NB4 (cell line): ENCODE measurements at regions not wholly inside any gene's neighbourhood (a gene's known extent, or its start where the extent isn't known, plus 50 kb on each side); places are given as distances from the start of the nearest gene placed in this dataset.

Source experiments
- DNase-seq: peaks from one replicate; pipeline ENCODE4 v3.0.0; 2010; ENCODE audit warnings: low read depth
- H3K4me3 ChIP-seq: one replicate; pipeline ENCODE4 v1.5.1; 2011; ENCODE audit warnings: mild to moderate bottlenecking, low read depth, low read length, moderate library complexity
- CTCF ChIP-seq: IDR thresholded peaks from one replicate; pipeline ENCODE4 v1.5.1; 2012; ENCODE audit warnings: low read depth, low read length
- MAX ChIP-seq: IDR thresholded peaks from 2 replicates; pipeline ENCODE4 v1.6.1; 2011; ENCODE audit warnings: low read depth, low read length
- MYC ChIP-seq: IDR thresholded peaks from 2 replicates; pipeline ENCODE4 v1.6.1; 2011; ENCODE audit warnings: low read depth, low read length
- POLR2A ChIP-seq: IDR thresholded peaks from 2 replicates; pipeline ENCODE4 v1.6.1; 2011; ENCODE audit warnings: mild to moderate bottlenecking; ENCODE audit not compliant: insufficient read length; ENCODE audit errors: extremely low read depth

- DNase-seq, result no peak
- TF ChIP-seq MYC (no peak), MAX (no peak), POLR2A (no peak), CTCF (no peak)
Observed at GRCh38 chr10:118237930-118238329, 104.2 kb downstream of the FAM204A start.

GRCh38 chr10:118234683-118235082 lies 107.4 kb downstream of the FAM204A start:
- TF ChIP-seq MAX (no peak), CTCF (no peak)
- DNase-seq, result no peak
- no peak overlapping the region for H3K4me3 ChIP-seq

More at GRCh38 chr10:118237930-118238329, 104.2 kb downstream of the FAM204A start:
- no peak overlapping the region for H3K4me3 ChIP-seq

- TF ChIP-seq MAX, result no peak
- no peak for DNase-seq
Observed at GRCh38 chr10:118220346-118220850, 121.7 kb downstream of the FAM204A start.

GRCh38 chr10:118218562-118218961 lies 123.6 kb downstream of the FAM204A start:
- no peak overlapping the region for H3K4me3 ChIP-seq
- no peak for TF ChIP-seq MYC
- TF ChIP-seq CTCF, result no peak
- TF ChIP-seq MAX, result no peak
- no peak for TF ChIP-seq POLR2A
- DNase-seq, result no peak

More at GRCh38 chr10:118220346-118220850, 121.7 kb downstream of the FAM204A start:
- no peak overlapping the region for H3K4me3 ChIP-seq

- TF ChIP-seq MAX (no peak), CTCF (no peak), POLR2A (no peak), MYC (no peak)
- no peak for DNase-seq
Observed at GRCh38 chr10:118216571-118217170, 125.5 kb downstream of the FAM204A start.

GRCh38 chr10:118216020-118216419 lies 126.1 kb downstream of the FAM204A start:
- no peak for TF ChIP-seq CTCF
- TF ChIP-seq POLR2A, result no peak
- TF ChIP-seq MAX, result no peak
- TF ChIP-seq MYC, result no peak
- DNase-seq, result no peak

More at GRCh38 chr10:118216571-118217170, 125.5 kb downstream of the FAM204A start:
- H3K4me3 ChIP-seq, result no peak overlapping the region

More at GRCh38 chr10:118216020-118216419, 126.1 kb downstream of the FAM204A start:
- H3K4me3 ChIP-seq, result no peak overlapping the region
